HG03139 (cell line): ENCODE measurements at regions not wholly inside any gene's neighbourhood (a gene's known extent, or its start where the extent isn't known, plus 50 kb on each side); places are given as distances from the start of the nearest gene placed in this dataset.
"Not testable (repeated sequence)": the region's sequence is repeated elsewhere in the genome, so short reads cannot be mapped to it uniquely, and the experiment has no call there.

Source experiments
- ATAC-seq: cut with Tn5 transposase; IDR thresholded peaks from one replicate; pipeline ENCODE4 v1.9.1; 2021; ENCODE audit not compliant: unreplicated experiment

- no peak for ATAC-seq
Observed at GRCh38 chr4:66750273-66750672, 795.0 kb downstream of the CENPC start.

DNA sequence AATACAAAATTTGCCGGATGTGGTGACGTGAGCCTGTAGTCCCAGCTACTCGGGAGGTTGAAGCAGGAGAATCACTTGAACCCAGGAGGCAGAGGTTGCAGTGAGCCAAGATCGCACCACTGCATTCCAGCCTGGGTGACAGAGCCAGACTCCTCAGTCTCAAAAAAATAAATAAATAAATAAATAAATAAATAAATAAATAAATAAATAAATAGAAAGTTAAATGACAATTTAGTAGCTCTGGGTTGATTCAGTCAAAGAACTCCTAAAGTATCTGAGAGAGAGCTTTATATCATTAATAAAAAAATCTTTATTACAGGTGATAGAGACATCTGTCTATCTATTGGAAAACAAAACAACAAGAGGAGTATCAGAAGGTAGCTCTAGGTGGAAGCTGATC lies 798.4 kb downstream of the CENPC start:
- not testable (repeated sequence) for ATAC-seq

DNA sequence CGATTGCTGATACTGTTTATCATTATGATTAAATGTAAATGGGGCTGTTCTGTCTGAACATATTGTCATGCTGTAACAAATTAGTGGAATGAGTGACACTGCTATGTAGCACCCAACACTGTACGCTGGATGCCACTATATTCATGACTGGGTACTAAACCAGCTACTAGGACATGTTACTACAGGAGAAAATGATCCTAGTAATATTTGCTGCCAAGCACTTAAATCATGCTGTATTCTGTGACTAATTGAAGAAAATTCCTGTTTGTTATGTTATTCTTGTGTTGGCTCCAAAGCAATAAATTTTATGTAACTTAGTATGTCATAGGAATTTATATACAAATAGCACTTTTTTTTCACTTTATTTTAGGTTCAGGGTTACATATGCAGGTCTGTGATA lies 804.2 kb downstream of the CENPC start:
- no peak for ATAC-seq

GRCh38 chr4:66736606-66737005 lies 808.7 kb downstream of the CENPC start:
- ATAC-seq, result no peak

DNA sequence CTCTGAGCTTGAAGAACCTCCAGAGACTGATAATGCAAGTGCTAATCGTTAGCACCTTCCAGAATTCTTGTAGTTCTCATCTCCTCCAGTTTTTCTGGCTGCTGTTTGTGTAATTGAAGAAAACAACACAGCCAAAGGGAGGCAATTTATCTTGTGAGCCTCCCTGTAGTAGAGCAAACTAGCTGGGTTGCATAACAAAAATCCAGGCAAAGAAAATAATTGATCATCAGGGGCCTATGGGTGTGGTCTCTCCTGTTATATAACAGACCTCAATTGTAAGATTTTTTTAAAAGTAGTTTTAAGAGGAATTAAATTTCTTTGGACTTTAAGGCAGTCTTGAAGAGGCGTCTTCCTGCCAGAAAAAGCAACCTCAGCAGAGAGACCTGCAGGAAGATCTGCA lies 817.0 kb downstream of the CENPC start:
- ATAC-seq, result no peak

GRCh38 chr4:66712301-66712921 lies 832.9 kb downstream of the CENPC start:
- ATAC-seq, result not testable (repeated sequence)

DNA sequence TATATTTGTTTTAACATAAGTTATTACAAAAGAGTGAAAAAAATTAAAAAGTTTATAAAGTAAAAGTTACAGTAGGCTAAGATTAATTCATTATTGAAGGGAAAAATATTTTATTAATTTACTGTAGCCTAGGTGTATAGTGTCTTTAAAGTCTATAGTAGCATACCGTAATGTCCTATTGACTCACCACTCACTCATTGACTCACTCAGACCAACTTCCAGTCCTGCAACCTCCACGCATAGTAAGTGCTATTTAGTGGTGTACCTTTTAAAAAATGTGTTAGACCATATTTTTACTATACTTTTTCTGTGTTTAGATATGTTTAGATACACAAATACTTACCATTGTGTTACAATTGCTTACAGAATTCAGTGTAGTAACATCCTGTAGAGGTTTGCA lies 841.1 kb downstream of the CENPC start:
- no peak for ATAC-seq

DNA sequence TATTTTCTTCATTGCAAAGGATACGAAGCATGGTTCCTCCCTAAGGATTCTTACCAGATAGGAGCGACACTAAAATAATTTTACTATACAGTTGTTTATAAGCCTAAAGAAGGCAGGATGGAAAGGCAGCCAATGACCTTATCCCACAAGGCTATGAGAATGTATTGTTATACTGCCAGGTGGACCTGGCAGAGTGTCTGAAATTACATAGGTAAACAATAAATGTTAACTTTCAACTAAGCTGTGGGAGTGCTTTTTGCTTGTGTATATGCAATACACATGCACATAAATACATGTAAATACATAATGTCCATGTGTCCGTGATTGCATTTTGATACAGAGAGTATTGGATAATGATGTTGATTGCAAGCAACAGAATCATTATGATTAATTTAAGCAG lies 850.6 kb downstream of the CENPC start:
- ATAC-seq, result no peak

- no peak for ATAC-seq
Observed at GRCh38 chr4:66693694-66694093, 851.6 kb downstream of the CENPC start.

- no peak for ATAC-seq
Observed at GRCh38 chr4:66691101-66691500, 854.2 kb downstream of the CENPC start.

DNA sequence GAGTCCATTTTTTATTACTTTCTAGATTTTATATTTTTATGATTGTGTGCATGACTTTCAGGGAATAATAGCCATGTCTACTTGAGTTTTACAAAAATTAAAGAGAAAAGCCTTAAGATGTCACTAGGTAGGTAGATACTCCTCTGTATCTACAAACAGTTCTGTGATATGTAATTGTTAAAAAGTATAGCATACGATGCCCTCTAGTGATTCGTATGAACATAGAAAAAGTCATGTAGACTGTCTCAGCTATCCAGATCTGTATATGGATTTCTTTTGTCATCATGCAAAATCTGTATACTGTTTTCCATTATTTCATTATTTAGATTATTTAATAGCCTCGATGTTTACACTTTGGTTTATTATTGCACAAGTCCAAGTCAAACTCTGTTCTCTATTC lies 856.6 kb downstream of the CENPC start:
- no peak for ATAC-seq

GRCh38 chr4:66687459-66687858 lies 857.8 kb downstream of the CENPC start:
- no peak for ATAC-seq

DNA sequence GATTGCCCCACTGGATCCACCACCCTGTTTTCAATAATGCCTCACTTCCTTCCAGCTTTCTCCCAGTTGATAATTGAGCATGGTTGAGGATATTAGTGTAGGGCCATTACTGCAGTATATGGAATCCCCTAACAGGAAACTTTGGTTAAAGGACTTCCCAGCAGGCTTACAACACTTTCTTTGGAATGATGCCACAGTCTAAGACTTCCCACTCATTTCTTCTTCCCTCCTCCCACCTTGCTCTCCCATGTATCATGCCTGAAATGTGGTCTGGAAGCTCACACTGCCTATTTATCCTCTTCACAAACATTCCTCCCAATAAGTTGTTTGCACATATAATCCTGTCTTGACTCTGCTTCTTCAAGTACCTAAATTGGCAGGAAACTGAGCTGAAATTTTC lies 863.3 kb downstream of the CENPC start:
- ATAC-seq, result no peak

- ATAC-seq, result no peak
Observed at GRCh38 chr4:66667249-66667648, 878.1 kb downstream of the CENPC start.

GRCh38 chr4:66662620-66663019 lies 882.7 kb downstream of the CENPC start:
- no peak for ATAC-seq

DNA sequence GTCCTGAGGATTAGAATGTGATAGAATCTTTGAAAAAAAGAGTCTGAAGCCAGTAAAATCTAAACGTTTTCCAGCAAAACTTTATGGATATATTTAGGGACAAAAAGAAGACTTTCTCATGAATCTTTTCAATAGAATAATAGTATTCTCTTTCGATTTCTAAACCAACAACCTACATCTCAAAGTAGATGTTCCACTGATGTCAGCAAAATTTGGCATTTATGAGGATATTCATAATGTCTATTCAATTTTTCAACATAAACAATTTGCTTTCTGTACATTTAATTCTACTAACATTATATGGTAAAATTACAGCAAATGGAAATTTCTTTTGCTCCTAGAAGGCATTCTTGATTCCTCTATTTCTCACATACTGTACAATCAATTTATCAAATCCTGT lies 886.5 kb downstream of the CENPC start:
- no peak for ATAC-seq

DNA sequence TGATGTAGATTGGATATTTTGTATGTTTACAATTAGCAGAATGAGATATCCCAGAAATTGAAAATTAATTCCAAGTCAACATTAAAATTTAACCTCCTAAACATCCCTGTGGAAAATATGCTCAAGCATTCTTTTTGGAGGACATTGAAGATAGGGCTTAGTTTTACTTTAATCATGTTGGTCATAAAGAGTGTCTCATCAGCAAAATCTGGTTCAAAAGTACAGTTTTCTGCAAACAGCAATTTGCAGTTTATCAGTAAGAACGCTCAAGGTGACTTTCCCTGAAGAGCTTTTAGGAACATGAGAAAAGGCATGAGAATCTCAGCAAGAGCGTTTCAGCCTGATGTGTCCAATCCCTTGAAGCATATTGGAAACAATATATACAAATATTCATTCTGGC lies 889.8 kb downstream of the CENPC start:
- ATAC-seq, result no peak

- ATAC-seq, result no peak
Observed at GRCh38 chr4:66653937-66654336, 891.4 kb downstream of the CENPC start.

- ATAC-seq, result no peak
Observed at GRCh38 chr4:66649236-66649635, 896.1 kb downstream of the CENPC start.

GRCh38 chr4:66647926-66648325 lies 897.4 kb downstream of the CENPC start:
- ATAC-seq, result no peak

- ATAC-seq, result no peak
Observed at GRCh38 chr4:66647476-66647875, 897.8 kb downstream of the CENPC start.

GRCh38 chr4:66640233-66640990 lies 904.9 kb downstream of the CENPC start:
- ATAC-seq, result no peak

DNA sequence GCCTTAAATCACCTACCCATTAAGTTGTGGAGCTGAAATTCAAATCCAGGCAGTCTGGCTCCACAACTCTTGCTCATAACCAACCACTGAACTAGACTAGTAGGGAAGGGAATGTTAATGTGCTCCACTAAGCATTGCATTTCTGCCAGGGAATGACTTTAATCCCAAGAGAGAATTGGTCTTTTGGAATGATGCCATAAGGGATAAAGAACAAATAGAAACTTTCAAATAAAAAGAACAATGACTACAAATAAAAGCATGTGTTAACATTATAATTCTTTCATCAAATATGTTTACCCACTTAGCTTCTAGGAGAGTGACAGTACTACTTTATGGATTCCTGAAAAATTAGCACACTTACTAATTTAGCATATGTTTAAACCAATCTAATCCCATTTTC lies 905.9 kb downstream of the CENPC start:
- no peak for ATAC-seq
